Brain pericyte (primary cell): ENCODE measurements at regions not wholly inside any gene's neighbourhood (a gene's known extent, or its start where the extent isn't known, plus 50 kb on each side); places are given as distances from the start of the nearest gene placed in this dataset.
"Not testable (repeated sequence)": the region's sequence is repeated elsewhere in the genome, so short reads cannot be mapped to it uniquely, and the experiment has no call there.

Source experiments
- DNase-seq: peaks from one replicate; pipeline ENCODE4 v3.0.0-alpha.2; 2012; ENCODE audit warnings: low read depth, low spot score

DNA sequence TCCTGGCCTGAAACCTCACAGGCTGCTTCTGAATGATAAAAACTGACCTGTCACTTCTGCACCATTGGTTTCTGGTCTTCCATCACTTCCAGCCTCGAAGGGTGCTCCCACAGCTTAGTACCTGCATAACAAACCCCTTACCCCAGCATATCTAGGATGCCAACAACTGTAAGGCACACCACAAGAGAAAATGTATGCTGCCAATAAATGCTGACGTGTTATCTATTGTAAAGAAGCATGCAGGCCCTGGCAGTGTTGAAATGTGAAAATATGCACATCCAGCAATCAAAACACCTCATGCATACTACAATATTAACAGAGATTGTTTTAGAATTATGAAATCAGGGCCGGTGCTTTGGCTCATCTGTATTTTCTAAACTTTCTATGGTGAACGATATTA is 242.0 kb upstream of the NSMCE3 start:
- DNase-seq, result no peak

DNA sequence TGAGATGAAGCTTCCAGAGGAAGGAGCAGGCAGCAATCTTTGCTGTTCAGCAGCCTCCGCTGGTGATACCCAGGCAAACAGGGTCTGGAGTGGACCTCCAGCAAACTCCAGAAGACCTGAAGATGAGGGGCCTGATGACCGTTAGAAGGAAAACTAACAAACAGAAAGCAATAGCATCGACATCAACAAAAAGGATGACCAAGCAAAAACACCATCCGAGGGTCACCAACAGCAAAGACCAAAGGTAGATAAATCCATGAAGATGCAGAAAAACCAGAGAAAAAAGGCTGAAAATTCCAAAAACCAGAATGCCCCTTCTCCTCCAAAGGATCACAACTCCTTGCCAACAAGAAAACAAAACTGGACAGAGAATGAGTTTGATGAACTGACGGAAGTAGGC is 235.9 kb upstream of the NSMCE3 start:
- not testable (repeated sequence) for DNase-seq

DNA sequence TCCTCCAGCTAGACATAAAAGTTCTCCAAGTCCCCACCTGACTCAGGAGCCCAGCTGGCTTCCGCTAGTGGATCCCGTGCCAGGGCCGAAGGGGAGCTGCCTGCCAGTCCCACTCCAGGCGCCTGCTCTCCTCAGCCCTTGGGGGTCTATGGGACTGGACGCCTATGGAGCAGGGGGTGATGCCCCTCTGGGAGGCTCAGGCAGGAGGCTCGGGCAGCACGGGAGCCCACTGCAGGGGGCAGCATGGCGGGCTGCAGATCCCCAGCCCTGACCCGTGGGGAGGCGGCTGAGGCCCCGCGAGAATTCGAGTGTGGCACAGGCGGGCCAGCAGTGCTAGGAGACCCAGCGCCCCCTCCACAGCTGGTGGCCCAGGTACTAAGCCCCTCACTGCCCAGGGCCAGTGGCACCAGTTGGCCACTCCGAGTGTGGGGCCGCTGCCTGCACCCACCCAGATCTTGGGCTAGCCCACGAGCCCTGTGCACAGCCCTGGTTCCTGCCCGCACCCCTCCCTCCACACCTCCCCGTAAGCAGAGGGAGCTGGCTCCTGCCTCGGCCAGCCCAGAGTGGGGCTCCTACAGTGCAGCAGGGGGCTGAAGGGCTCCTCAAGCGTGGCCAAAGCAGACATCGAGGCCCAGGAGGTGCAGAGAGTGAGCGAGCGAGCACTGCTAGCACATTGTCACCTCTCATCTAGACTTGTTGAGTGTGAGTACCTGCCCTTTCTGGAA is 221.3 kb upstream of the NSMCE3 start:
- DNase-seq, result no peak

DNA sequence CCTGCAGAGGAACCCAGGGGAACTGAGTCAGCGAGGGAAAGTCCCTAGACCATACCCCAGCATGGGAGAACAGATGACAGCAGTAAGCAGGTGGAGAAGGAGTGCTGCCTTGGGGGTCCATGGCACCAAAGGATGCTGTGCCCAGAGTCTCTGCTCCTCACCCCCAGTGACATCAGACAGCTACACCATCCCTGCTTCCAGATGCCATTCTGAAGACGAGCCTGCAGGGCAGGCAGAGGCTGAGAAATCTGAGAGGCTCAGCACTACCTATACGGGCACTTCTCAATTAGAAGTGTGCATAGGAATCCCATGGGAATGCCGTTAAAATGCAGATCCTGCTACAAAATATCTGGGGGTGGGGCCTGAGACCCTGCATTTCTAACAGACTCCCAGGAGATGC is 211.3 kb upstream of the NSMCE3 start:
- no peak for DNase-seq

DNA sequence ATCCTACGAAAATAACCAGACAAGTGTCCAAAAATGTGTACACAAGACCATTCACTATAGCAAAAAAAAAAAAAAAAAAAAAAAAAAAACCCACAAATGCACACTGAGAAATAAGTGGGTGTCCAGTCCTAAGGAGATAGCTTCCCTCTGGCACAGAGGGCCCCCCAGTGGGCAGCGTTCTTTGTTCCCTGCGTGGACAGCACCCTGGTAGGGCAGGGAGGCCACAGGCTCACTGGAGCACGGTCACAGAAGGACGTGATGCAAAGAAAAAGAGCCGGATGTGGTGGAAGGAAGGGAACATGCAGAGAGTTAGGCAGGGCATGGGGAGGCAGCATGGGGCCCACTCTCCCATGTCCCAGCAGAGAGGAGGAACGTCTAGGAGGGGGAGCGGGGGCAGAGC is 210.7 kb upstream of the NSMCE3 start:
- no peak for DNase-seq

DNA sequence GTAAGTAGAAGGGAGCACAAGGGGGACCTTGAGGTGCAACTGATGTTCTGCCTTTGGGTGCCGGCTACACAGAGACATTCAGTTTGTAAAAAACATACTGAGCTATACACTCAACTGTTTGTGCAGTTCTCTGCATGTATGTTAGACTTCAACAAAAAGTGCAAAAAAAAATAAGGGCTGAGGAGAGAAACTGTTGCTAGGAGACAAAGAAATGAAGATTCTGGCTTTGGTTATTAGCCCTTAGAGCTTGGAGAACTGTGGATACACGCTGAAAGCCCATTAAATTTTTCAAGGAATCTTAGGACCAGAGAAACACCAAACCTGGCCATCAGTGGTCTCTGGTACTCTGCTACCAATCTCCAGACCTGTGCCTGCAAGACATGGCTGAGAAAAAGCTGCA is 207.6 kb upstream of the NSMCE3 start:
- no peak for DNase-seq

DNA sequence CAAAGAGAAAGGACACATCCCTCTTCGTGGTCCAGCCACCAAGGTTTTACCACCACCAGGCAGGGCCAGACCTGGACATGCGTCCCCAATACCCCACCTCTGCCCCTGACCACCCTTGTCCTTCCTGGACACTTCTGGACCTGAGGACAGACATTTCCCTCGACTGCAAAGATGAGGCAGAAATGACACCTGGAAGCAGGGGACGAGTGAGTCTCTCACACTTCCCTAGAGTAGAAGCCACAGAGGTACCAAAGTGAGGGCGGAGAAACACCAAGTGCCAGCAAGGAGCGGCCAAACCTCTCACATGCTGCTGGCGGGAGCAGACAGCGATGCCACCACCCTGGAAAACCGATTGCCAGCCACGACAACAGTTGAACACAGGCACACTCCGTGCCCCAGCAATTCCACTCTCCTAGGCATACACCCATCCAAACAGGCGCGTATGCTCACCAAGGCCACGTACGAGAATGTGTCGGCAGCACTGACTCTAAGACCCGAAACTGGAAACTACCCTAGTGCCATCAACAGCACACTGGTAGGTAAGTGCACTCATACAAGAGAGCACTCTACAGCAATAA is 207.0 kb upstream of the NSMCE3 start:
- no peak for DNase-seq

DNA sequence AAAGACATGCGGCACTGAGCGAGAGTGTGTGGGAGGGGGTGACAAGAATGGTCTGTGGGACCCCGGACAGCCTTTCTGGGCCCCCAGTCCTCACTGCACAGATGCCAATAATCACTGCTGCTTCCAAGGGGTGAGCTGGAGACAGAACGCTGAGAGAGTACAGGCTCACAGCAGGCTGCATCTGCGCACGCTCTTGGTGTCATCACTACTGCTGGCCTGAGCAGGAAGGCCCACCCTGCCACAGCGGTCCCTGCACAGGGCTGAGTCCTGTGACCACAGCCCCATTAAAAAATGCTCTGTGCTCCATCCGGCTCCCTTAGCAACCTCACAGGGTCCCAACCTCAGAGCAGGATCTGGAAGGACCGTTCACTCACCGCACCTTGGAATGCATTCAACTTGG is 205.5 kb upstream of the NSMCE3 start:
- no peak for DNase-seq

DNA sequence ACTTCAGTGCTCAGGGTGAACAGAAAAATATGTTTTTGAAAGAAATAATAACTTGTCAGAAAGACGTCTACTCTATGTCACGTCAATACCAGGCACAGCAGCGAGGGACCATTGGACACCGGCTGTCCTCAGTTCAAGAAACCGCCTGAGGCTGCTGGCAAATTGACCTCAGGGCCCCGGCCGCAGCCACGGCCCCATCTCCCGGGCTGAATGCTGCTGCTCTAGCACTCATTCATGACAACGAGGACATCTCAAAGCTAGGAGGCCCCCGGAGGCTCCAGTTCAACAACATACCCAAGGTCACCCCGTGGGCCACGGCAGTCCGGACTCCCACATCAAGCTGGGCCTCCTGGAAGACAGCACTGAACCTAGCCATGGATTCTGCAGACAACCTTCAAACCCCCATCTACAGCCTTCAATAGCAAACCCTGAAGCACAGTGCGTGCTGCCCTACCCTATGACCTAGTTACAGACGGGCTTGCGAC is 204.0 kb upstream of the NSMCE3 start:
- DNase-seq, result no peak

DNA sequence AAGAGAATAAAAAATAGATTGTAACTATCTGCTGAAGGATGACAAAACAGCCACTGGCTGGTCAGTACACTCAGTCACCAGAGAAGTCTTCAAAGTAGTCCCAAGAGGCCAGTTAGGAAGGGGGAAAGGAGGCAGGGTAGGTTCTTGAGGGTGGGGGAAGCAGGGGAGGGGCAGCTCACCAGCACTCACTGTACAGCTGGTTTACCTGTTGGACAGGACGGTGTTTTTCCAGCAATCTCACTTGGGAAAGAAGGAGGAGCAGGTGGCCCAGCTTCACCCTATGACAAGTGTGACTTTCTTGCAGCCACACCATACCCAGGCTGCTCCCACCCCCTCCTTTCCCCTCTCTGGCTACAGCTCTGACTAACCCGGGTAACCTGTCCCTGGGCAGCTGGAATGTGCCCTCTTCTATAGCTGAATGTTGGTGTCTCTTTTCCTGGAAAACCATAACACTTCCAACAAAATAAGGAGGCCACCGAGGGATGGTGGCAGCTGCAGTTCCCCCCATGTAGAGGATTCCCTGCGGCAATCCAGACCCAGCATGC is 203.4 kb upstream of the NSMCE3 start:
- DNase-seq, result no peak

DNA sequence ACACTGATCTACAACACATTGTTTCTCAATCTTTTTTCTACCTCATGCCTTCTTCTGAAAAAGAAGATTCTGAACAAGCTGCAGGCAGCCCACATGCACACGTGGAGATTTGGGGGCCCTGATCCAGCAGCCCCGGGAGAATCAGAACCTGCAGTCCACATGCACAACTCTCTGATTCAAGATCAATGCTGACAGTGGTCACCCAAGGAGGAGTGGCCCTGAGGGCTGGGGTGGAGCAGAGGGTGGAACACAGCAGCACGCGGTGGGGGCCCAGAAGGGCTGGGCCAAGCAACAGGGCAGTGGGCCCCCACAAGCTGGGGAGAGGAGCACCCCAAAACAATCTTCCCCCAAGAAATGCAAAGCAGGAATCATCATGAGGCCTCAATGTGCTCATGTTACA is 202.1 kb upstream of the NSMCE3 start:
- DNase-seq, result no peak

DNA sequence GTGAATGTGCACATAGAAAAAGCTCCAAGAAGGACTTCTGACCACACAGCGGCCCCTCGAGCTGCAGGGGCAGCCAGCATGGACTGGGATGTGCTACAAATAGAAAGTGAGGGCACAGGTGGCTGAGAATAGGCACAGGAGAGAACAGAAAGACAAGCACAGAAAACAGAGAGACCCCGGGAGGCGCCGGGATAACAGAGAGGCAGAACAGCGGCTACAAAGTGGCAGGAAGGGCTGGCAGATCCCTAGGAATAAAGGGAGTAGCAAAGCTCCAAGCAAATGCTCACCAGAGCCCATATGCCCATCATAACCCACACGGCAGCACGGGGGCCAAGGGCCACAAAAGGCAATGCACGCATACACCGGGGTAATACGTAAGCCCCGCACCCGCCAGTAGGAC is 201.7 kb upstream of the NSMCE3 start:
- DNase-seq, result no peak

DNA sequence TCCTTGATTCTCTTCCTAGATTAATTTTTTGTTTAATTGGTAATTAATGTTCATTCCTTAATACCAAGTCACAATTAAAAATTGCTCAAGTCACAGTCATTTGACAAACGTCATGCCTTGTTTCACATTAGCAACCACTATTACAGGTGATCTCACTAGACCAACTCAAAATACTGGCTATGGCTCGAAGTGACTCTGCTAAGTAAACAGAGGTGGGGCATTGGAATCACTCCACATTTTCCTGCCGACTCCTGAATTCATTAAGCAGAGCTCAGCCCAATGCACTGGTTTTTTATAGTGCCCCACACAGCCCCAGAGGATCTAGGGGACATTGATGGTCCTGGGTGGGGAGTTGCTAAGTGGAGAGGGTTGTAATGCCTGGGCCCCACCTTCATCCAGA is 201.2 kb upstream of the NSMCE3 start:
- no peak for DNase-seq

DNA sequence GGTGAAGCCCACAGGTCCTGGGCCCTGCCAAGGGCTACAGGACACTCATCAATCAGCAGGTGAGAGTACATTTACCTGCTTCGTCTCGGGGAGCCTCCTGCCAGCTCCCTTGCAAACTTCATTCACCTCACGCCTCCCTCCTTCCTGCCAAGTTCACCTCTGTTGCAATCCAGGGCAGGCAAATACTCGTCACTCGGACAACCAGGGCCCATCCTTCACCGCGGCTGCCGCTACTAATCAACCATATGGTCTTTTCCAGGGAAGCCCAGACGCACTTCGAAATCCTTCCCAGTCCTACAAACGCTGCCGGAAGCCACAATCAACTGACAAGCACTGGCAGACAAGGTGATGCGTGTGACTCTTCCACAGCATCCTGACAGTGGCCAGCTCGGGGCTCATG is 200.7 kb upstream of the NSMCE3 start:
- DNase-seq, result no peak

DNA sequence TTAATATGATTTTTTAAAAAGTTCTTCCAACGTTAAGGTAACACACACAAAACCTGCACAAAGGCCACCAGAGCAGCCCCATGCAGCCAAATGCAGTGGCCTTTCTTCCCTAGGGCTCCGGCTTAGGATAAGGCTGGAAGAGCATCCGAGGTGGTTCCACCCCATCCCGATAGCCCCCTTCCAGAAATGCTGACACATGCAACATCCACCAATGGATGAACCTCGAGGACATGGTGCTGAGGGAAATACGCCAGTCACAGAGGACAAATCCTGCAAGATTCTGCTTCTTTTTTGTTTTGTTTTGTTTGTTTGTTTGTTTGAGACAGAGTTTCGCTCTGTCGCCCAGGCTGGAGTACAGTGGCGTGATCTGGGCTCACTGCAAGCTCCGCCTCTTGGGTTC is 199.3 kb upstream of the NSMCE3 start:
- no peak for DNase-seq

DNA sequence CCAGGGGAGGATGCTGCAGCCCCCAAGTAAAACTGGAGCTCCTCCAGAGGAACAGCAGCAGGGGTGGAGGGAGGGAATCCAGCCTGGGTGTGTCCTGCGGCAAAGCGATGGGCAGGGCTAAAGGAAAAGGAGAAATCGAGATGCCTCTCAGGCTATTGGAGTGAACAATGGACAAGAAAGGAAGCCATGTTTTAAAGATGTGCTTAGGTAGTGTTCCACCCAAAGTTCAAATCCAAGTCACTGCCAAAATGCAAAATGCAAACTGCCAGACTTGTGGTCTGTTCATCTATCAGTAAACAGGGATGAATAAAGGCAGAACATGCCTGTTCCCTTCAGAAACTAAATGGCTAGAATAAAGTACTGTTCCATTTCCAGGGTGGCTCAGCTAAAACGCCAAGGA is 197.5 kb upstream of the NSMCE3 start:
- no peak for DNase-seq

DNA sequence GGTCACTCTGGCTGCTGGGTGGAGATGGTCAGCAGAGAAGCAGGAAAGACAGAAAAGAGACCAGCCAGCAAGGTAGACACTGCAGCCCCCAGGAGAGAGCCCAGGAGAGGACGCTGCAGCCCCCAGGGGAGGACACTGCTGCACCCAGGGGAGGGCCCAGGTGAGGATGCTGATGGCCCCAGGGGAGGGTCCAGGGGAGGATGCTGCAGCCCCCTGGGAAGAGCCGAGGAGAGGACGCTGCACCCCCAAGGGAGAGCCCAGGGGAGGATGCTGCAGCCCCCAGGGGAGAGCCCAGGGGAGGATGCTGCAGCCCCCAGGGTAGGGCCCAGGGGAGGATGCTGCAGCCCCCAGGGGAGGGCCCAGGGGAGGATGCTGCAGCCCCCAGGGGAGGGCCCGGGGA is 196.7 kb upstream of the NSMCE3 start:
- DNase-seq, result no peak

DNA sequence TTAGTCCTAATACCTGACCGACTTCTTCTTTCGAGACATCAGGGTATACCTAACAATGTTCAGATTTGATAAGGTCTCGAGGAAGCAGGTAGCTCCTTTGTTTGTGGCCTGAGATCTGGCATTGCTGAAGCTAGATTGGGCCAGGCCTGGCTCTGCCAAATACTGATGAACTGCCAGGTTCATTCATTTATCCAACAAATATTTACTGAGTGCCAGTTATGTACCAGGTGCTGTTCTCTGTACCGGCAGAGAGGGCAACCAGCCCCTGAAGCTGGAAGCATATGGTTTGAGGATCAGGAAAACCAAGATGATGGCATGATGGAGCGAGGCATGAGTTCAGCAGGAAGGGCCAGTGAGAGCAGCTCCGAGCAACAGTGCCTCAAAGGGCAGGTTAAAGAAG is 196.2 kb upstream of the NSMCE3 start:
- DNase-seq, result no peak

DNA sequence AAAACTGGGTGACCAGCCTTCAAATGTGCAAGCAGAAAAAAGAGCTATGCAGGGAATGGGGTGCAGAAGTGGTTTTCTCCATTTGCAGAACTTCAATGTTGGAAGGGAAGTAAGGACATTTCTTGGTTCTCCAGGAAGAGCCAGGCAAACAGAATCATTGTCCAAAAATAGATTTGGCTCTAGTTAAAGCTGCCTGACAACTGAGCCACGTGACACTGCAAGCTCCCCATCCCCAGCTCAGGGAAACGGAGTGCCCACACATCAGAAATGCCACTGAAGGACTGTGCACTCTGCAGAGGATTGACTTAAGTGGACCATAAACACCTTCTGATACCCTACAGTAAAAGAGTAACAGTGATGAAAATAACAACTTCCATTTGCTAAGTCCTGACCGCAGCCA is 195.6 kb upstream of the NSMCE3 start:
- no peak for DNase-seq

DNA sequence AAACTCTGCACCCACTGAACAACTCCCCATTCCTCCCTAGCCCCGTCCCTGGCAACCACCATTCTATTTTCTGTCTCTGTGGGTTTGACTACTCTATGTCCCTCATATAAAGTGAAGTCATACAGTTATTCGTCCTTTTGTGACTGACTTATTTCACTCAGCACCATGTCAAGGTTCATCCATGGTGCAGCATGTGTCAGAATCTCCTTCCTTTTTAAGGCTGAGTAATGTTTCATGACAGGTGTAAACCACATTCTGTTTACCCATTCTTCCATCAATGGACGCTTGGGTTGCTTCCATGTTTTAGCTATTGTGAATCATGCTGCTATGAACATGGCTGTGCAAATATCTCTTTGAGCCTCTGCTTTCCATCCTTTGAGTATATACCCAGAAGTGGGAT is 192.3 kb upstream of the NSMCE3 start:
- no peak for DNase-seq

DNA sequence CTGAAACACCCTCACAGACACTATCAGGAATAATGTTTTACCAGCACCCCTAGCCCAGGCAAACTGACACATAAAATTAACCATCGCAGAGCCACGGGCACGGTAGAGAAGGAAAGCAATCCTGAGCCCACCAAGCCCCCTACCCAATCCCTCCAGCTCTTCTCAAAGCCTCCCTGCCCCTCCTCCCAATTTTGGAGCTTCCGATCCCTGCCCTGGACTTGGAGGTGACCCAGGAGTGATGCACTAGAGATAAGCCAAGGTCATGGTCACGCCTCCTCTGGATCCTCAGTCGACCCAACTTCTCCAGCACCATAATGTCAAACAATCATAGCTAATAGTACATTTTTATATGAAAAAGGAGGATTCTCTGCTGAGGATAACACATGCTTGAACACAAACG is 188.7 kb upstream of the NSMCE3 start:
- no peak for DNase-seq

DNA sequence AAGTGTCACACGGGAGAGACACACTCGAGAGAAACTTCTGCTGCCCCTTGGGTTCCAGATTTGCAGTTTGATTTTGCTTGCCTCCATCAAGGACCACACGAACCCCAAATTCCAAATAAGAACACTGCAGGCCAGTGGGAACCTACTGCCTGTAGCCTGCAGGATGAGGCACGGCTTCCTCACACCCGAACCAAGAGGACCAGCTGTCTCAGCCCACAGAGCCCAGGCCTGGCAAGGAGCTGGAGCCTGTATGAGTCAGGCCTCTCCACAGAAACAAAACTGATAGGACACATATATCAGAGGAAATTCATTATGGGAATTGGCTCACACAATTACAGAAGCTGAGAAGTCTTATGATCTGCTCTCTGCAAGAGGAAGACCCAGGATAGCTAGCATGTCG is 188.1 kb upstream of the NSMCE3 start:
- DNase-seq, result no peak

DNA sequence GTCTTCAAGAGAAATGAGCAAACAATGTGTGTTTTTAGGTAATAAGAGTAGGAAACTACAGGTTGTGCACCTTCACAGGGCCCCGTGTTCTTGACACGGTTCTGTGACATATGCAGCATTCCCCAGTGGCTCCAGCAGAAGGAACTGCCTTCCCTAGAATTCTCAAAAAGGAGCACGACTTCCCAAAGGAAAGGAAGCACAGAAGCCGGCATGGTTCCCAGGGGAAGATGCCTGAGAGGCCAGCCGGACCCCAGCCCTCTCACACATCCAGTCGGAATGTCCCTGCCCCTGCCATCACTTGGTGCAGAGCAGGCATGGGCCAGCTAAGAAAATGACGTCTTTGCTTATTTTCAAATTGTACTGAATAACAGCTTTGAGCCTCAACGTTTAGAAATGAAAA is 187.3 kb upstream of the NSMCE3 start:
- DNase-seq, result no peak

DNA sequence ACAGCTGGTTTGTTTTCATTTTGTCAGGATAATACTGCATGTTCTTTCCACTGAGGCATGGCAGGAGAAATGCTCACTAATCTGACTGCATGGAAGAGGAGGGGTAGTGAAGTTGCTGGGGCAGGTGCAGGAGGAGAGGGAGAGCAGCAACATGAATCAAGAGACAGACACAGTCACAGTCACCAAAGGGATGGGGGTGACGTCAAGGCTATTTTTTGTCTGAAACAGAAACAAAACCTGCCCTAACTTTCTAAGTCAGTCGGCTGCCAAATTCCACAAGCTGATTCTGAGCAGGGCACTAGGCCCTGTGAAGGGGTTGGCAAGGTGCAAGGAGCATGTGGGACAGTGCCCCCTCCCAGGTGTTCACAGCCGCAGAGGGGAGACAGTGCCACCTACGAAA is 186.6 kb upstream of the NSMCE3 start:
- no peak for DNase-seq
